Right lobe of liver (tissue), 6 donors: ENCODE measurements at regions not wholly inside any gene's neighbourhood (a gene's known extent, or its start where the extent isn't known, plus 50 kb on each side); places are given as distances from the start of the nearest gene placed in this dataset.

Experiments
- ATAC-seq, 4 donors: fragments of 200-7000 bp; cut with Tn5 transposase; one replicate each; pipeline ENCODE4 v1.9.1; 2020; ENCODE audit warnings: mild to moderate bottlenecking in 4 of 4, moderate library complexity in 4 of 4
- DNase-seq, 3 donors: peaks; one replicate each; pipeline ENCODE4 v3.0.0-alpha.2; 2020
- H3K27ac ChIP-seq, 3 donors: fragments of 200-600 bp; one replicate each; pipeline ENCODE4 v1.8.0; 2022
- H3K27me3 ChIP-seq, 2 donors: fragments of 200-600 bp; one replicate each; pipeline ENCODE4 v1.8.0; 2022
- H3K36me3 ChIP-seq, 4 donors: fragments of 200-600 bp; sonication (generic) in 1 of 4; one replicate each; pipeline versions ENCODE4 v1.5.1 to v1.8.0; 2017 to 2022; ENCODE audit warnings: control low read depth in 1 of 4
- H3K4me1 ChIP-seq, 4 donors: fragments of 200-600 bp; sonication (generic) in 1 of 4; one replicate each; pipeline versions ENCODE4 v1.5.1 to v1.8.0; 2017 to 2022; ENCODE audit warnings: control low read depth in 1 of 4
- H3K4me3 ChIP-seq, 3 donors: fragments of 200-600 bp; one replicate each; pipeline ENCODE4 v1.8.0; 2022
- H3K9me3 ChIP-seq, 4 donors: fragments of 200-600 bp; sonication (generic) in 1 of 4; one replicate each; pipeline versions ENCODE4 v1.5.1 to v1.8.0; 2017 to 2022; ENCODE audit warnings: control low read depth in 1 of 4
- POLR2A ChIP-seq: fragments of 450-650 bp; IDR thresholded peaks from one replicate; pipeline ENCODE4 v1.6.1; 2017; ENCODE audit warnings: antibody characterized with exemption, mild to moderate bottlenecking
- WGBS: methylation state at CpG from one replicate; pipeline ENCODE4 v1.1.6; 2018; ENCODE audit warnings: low coverage, low lambda C conversion rate; ENCODE audit not compliant: insufficient coverage; ENCODE audit errors: missing lambda C conversion rate; 5-methylcytosine and 5-hydroxymethylcytosine counted together
- intact Hi-C, 2 donors: fragments of 100-400 bp; cut with DNase I; formaldehyde crosslinking; loops; one replicate each; pipeline versions ENCODE4 v1.11.2 to v1.14.1; 2022
- TF ChIP-seq, protein P1 (sequence below), 4 donors: fragments of 200-600 bp in 3 of 4; fragments of 450-650 bp in 1 of 4; IDR thresholded peaks; one replicate each; pipeline versions ENCODE4 v1.5.1 to v1.8.0; 2016 to 2022; ENCODE audit warnings: antibody characterized with exemption in 4 of 4, mild to moderate bottlenecking in 2 of 4
- donor health status: DM: no; HTN: yes; CAD: no.
- donor health status: DM: no; HTN: no; CAD: no.
- donor health status: DM: no; HTN: no; CAD: no.
- donor health status: DM: no; HTN: yes; CAD: no.
- donor health status: DM: no; HTN: yes; CAD: no.

DNA sequence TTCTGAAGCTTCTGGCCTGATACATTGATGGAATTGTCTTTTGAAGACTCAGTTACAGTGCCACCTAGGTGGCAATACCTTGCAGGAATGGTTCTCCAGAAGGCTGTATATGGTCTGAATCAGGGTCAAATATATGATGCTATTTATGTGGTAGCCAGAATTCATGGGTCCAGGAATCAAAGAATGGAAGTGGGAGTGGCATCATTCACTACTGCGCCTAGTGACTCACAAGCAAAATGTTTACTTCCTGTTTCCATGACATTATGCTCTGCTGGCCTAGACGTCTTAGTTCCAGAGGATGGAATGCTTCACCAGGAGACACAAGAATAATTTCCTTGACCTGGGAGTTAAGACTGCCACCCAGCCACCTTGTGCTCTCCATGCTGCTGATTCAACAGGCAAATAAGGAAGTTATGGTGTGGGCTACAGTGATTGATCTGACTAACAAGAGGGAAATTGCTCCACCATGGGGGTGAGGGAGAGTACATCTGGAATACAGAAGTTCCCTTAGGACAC lies 491.8 kb downstream of the ETS1 start:
- Histone ChIP-seq H3K27ac (no peak overlapping the region), H3K4me1 (no peaks in the 10 kb centered on the region), H3K4me3 (no peak overlapping the region), H3K36me3 (no peaks in the 10 kb centered on the region), H3K27me3 (no peaks in the 10 kb centered on the region), H3K9me3 (no peaks in the 10 kb centered on the region)
- intact Hi-C loops: no loop called here
- ATAC-seq (peak; percentile 37 to 53 (median 49)), DNase-seq (no peak)
- TF ChIP-seq, protein P1, sequence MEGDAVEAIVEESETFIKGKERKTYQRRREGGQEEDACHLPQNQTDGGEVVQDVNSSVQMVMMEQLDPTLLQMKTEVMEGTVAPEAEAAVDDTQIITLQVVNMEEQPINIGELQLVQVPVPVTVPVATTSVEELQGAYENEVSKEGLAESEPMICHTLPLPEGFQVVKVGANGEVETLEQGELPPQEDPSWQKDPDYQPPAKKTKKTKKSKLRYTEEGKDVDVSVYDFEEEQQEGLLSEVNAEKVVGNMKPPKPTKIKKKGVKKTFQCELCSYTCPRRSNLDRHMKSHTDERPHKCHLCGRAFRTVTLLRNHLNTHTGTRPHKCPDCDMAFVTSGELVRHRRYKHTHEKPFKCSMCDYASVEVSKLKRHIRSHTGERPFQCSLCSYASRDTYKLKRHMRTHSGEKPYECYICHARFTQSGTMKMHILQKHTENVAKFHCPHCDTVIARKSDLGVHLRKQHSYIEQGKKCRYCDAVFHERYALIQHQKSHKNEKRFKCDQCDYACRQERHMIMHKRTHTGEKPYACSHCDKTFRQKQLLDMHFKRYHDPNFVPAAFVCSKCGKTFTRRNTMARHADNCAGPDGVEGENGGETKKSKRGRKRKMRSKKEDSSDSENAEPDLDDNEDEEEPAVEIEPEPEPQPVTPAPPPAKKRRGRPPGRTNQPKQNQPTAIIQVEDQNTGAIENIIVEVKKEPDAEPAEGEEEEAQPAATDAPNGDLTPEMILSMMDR (IDR thresholded peaks at IDR 0.05): peak in 1 of 4 donors; percentile 18
- TF ChIP-seq POLR2A: no peak
- WGBS: 56% methylated on average over 2 of the region's 2 CpGs

DNA sequence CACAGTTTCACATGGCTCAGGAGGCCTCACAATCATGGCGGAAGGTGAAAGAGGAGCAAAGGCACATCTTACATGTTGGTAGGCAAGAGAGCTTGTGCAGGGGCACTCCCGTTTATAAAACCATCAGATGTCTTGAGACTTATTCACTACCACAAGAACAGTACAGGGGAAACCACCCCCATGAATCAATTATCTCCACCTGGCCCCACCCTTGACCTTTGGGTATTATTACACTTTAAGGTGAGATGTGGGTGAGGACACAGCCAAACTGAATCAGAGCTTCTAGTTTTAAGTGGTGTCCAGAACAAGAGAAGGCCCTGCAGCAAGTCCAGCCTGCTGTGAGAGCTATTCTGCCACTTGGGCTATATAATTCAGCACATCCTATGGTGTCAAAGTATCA lies 493.7 kb downstream of the ETS1 start:
- Histone ChIP-seq H3K4me3 (no peak overlapping the region), H3K27me3 (no peaks in the 10 kb centered on the region), H3K36me3 (no peaks in the 10 kb centered on the region), H3K9me3 (peaks cover 0 to 9% (median 0%) of the 10 kb centered on the region in 4 donors), H3K27ac (no peak overlapping the region), H3K4me1 (no peaks in the 10 kb centered on the region)
- intact Hi-C loops: no loop called here
- ATAC-seq (no peak), DNase-seq (no peak)
- 83% methylated on average over 2 of the region's 2 CpGs for WGBS
- TF ChIP-seq, protein P1 (IDR thresholded peaks at IDR 0.05): no peak
- TF ChIP-seq POLR2A: no peak

DNA sequence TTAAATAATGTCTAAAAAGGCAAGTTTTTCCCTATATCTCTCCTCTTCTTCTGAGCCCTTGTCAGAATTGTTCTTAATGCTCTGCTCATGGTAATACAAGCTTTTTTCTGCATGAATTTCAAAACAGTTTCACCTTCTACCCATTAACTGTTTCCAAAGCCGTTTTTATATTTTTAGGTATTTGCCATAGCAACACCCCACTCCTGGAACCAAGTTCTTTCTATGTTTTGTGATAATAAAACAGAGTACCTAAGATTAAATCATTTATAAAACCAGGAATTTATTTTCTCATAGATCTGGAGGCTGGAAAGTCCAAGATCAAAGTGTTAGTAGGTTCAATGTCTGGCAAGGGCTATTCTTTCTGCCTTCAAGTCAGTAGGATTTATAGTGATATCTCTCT lies 497.4 kb downstream of the ETS1 start:
- TF ChIP-seq, protein P1 (IDR thresholded peaks at IDR 0.05): no peak
- no peak for TF ChIP-seq POLR2A
- no peak for ATAC-seq
- H3K27me3 ChIP-seq: no peaks in the 10 kb centered on the region
- H3K4me3 ChIP-seq: no peak overlapping the region
- no peaks in the 10 kb centered on the region for H3K4me1 ChIP-seq
- H3K9me3 ChIP-seq: peaks cover 0 to 9% (median 0%) of the 10 kb centered on the region in 4 donors
- H3K27ac ChIP-seq: no peak overlapping the region
- intact Hi-C loops: no loop called here
- WGBS: 40% methylated on average over 1 of the region's 1 CpG
- no peak for DNase-seq
- no peaks in the 10 kb centered on the region for H3K36me3 ChIP-seq

DNA sequence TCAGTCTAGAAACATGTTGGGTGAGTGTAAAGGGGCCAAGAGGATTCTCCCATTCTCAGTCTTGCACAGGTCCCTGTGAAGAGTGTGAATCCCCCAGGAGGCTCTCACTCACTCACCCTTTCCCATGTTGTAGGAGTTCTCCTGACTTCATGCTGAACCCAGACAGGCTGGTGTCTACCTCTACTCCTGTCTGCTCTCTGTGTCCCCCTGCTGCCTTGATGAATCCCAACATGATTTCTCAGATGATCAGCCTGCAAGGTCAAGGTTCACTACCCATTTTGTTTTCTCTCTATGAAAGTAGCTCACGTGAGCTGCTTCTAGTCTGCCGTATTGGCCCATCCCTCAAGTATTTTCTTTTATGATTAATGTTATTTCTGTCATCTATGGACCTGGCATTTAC lies 500.6 kb downstream of the ETS1 start:
- intact Hi-C loops: no loop called here
- Histone ChIP-seq H3K4me1 (no peaks in the 10 kb centered on the region), H3K27ac (no peak overlapping the region), H3K36me3 (no peaks in the 10 kb centered on the region), H3K27me3 (no peaks in the 10 kb centered on the region), H3K9me3 (peaks cover 0 to 9% (median 0%) of the 10 kb centered on the region in 4 donors), H3K4me3 (no peak overlapping the region)
- TF ChIP-seq, protein P1 (IDR thresholded peaks at IDR 0.05): no peak
- TF ChIP-seq POLR2A: no peak
- ATAC-seq (no peak), DNase-seq (no peak)
- 86% methylated on average over 2 of the region's 2 CpGs for WGBS

DNA sequence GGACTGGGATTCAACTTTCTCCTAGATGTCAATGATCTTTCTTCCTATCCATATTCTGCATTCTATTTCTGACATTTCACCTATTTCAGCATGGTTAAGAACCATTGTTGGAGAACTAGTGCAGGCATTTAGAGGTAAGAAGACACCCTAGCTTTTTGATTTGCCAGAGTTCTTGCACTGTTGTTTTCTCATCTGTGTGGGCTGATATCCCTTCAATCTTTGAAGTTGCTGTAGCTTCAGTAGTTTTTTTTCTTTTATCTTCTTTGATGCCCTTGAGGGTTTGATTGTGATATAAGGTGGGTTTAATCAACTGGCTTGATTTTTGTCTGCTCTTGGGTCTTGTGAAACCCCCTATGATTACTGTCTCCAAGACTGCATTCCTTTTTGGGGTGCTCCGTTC lies 502.1 kb downstream of the ETS1 start:
- DNase-seq: no peak
- peaks cover 0 to 8% (median 0%) of the 10 kb centered on the region in 4 donors for H3K9me3 ChIP-seq
- intact Hi-C loops: no loop called here
- no peak overlapping the region for H3K27ac ChIP-seq
- H3K36me3 ChIP-seq: no peaks in the 10 kb centered on the region
- H3K27me3 ChIP-seq: no peaks in the 10 kb centered on the region
- no peaks in the 10 kb centered on the region for H3K4me1 ChIP-seq
- TF ChIP-seq, protein P1 (IDR thresholded peaks at IDR 0.05): no peak
- no peak for TF ChIP-seq POLR2A
- 0% methylated on average over 1 of the region's 1 CpG for WGBS
- H3K4me3 ChIP-seq: no peak overlapping the region
- no peak for ATAC-seq
